T-helper 1 cell treated with Interleukin-12 subunit alpha and Interleukin-12 subunit beta and Interleukin-4 antibody, amounts not matched to agents 30 ng/mL and 1 ng/mL, for 36 hours (primary cell): ENCODE measurements at regions not wholly inside any gene's neighbourhood (a gene's known extent, or its start where the extent isn't known, plus 50 kb on each side); places are given as distances from the start of the nearest gene placed in this dataset.
"Not testable (repeated sequence)": the region's sequence is repeated elsewhere in the genome, so short reads cannot be mapped to it uniquely, and the experiment has no call there.

Experiments
- intact Hi-C: fragments of 100-400 bp; cut with micrococcal nuclease; formaldehyde crosslinking; loops from one replicate; pipeline ENCODE4 v1.15.1; 2024

DNA sequence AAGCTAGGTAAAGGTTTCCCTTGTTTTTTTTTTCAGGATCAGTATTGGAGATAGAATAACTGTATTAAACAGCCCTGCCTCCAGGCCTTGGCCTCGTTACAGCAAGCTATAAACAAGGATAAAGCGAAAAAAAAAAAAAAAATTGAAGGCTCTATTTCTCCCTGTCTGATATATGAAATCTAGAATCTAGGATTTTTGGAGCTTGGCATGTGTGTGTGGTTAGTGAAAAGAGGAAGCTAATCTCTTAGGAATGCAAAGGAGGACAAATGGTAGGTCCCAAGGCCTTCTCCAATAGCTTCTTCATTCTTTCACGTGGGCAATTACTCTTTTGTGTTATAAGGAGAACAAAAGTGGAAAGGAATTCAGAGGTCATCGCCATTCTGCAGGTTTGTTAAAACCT lies 470.3 kb downstream of the TMEM114 start:
- intact Hi-C loops = no loop called here

- intact Hi-C loops = no loop called here
These were observed 474.5 kb downstream of the TMEM114 start for GRCh38 chr16:8115814-8116213.

- intact Hi-C loops = not testable (repeated sequence)
These were observed 475.4 kb downstream of the TMEM114 start for GRCh38 chr16:8114941-8115340.

DNA sequence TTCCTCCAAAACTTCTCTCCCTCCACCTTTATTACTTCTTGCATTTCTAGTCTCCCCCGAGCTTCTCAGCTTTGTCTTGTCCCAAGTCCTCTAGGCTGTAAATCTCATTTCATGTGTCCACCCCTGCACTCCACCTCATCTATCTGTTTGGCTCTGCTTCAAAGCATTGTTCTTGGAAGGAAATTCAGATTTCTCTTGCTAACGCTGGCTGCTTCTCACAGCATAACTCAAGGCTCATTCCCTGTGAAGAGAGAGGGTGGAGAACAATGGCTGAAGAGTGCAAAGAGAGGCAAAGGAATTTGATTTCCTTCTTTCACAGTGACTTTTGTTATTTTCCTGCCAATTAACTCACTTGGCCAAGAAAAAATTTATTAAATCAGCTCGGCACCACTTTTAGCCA lies 476.5 kb downstream of the TMEM114 start:
- intact Hi-C loops = no loop called here

GRCh38 chr16:8110572-8111514 lies 479.5 kb downstream of the TMEM114 start:
- intact Hi-C loops = no loop called here

DNA sequence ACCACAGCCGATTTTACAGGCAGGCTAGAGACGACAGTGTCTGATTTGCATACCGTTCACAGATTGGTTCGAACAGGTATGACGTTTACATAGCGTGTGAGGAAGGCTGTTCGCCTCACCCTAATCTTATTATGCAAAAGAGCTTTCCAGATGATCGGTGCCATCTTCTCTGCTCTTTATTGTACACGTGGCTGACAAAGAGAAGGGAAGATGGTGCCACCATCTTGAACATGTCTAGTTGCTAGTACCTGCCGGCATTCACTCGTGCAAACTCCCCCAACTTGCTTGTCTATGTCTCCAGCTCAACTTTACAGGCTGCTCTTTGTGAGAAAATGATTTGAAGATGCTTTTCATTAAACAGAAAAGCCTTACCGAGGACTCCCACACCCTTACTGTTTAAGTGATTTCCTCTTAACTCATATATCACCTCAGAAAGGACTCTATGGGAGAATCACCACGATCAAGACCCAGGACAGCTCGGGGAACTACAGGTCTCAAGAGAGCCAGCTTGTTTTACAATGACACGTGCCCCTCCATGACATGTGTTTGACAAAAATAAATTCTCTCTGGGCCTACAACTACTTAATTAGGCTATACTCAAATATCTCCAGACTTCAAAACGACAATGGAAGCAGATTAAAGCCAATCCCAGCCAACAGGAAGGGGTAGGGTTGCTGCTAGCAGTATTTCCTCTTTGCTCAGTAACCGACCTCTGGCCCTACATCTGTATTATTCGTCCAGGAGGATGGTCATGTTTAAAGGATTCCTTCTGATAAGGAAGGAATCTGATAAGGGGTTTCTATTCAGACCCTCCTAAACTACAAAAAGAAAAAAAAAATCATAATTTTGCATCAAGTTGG lies 480.6 kb downstream of the TMEM114 start:
- intact Hi-C loops = no loop called here

GRCh38 chr16:8108991-8109509 lies 481.3 kb downstream of the TMEM114 start:
- intact Hi-C loops = no loop called here

DNA sequence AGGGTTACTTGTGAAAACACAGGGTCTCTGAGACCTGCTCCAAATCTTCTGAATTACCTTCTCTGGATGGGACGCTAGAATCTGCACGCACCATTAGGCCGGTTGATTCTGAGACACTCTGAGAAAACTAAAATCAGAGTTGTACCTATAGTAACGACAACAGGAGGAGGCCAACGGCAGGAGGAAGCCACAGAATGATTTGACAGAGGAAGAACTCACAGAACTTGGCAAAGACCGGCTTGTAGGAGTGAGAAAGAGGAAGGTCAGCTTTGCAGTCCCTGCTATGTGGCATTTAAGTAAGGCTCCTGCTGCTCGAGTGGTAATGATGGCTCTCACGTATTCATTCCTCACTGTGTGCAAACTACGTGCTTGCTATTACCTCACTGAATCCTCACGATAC lies 483.0 kb downstream of the TMEM114 start:
- intact Hi-C loops = no loop called here

- intact Hi-C loops = no loop called here
These were observed 486.5 kb downstream of the TMEM114 start for GRCh38 chr16:8103649-8104289.

DNA sequence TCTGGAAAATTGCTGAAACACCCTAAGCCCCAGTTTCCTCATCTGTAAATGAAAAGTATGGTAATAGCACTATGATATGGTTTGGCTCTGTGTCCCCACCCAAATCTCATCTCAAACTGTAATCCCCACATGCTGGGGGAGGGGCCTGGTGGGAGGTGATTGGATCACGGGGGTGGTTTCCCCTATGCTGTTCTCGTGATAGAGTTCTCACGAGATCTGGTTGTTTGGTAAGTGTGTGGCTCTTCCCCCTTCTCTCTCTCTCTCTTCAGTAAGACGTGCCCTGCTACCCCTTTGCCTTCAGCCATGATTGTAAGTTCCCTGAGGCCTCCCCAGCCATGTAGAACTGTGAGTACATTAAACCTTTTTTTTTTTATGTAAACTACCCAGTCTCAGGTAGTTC lies 490.7 kb downstream of the TMEM114 start:
- intact Hi-C loops = loop anchor here (5.0 kb wide), 1 partner anchor 1783 kb away; no protein-coding TSS in a partner anchor

- intact Hi-C loops = loop anchor here (5.0 kb wide), 1 partner anchor 1783 kb away; no protein-coding TSS in a partner anchor
These were observed 491.3 kb downstream of the TMEM114 start for GRCh38 chr16:8098947-8099512.

- intact Hi-C loops = loop anchor here (5.0 kb wide), 1 partner anchor 1786 kb away; no protein-coding TSS in a partner anchor
These were observed 494.1 kb downstream of the TMEM114 start for GRCh38 chr16:8096211-8096610.

GRCh38 chr16:8094696-8095095 lies 495.6 kb downstream of the TMEM114 start:
- intact Hi-C loops = loop anchor here (5.0 kb wide), 1 partner anchor 1788 kb away; no protein-coding TSS in a partner anchor

DNA sequence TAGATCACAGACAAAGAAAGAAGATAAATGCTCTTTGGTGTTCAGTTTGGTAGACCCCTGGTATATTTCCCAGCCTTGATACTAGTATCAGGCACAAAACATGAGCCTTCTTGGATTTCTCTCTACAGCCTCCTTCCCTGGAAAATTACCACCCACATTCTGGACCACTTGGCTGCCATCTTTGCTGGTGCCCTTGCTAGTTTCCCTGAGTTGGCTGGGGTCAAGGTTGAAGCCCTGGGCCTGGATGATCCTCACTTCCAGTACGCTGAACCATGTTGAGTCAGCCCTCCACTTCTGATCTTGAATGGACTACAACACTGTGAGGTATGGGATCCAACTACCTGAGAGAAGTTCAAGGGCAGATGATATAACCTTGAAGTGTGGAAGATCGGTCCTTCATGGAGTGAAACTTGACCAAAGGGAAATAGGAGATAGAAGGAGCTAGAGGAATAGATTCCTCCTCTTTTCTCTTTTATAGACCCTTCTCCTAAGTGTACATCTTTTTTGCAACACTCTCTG lies 501.4 kb downstream of the TMEM114 start:
- intact Hi-C loops = no loop called here

DNA sequence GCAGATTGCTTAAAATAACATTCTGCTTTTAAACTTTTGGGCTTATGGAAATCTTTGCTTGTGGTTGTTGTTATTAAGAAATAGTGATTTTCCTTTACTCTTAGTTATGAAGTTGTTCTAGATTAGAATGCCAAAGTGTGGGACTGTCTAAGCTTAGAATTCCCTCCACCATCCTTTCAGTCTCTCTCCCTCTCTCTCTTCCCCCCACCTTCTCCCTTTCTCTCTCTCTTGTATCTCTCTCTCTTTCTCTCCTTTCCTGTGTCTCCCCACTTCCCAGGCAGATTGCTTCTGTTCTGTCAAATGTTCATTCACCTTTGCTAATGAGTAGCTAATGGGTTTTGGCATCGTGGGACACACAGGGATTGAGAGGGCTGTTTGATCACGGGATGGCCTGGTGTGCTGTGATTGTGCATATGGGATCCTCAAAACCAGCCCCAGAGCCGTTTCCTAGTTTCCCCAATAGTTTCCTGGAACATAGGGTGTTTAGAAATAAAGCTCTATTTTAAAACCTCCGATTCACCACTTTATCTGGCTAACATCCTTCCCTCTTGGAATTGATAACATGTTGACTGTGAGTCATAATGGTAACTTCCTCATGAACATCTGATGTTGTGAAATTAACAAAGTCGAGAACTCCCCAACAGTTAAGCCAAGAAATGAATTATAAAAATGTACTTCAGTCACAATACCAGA lies 502.6 kb downstream of the TMEM114 start:
- intact Hi-C loops = no loop called here

DNA sequence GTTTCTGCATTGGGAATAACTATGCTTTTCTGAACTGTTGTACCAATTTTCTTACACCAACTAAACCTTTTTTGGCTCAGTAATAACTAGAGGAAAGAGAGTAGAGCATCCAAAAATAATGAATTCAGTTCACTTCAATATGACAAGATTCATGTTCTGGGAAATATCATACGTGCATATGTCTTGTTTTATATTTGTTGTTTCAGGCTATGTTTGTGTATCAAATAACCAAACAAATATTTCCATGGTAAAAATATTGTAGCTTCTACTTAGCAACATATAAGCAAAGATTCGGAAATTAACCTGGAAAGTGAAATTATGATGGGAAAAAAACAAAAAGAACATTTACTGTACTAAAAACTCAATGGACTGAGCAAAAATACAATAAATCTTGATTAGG lies 503.2 kb downstream of the TMEM114 start:
- intact Hi-C loops = no loop called here

DNA sequence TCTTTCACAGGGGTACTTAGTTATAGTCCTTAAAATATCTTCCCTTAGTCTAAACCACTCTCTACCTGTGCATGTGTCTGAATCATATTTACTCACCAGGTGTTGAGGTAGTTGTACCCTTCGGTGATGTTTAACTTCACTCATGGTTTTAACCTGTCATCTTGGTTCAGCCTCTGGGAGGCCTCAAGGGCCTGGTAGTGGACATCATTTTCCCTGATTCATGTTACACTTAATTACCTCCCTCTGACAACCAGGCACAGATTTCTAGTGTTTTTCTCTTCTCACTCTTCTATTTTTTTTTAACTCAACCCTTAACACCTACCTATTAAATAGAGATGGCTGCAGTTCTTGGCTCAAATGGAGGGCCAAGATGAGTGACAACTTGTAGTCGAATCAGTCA lies 505.4 kb downstream of the TMEM114 start:
- intact Hi-C loops = no loop called here

DNA sequence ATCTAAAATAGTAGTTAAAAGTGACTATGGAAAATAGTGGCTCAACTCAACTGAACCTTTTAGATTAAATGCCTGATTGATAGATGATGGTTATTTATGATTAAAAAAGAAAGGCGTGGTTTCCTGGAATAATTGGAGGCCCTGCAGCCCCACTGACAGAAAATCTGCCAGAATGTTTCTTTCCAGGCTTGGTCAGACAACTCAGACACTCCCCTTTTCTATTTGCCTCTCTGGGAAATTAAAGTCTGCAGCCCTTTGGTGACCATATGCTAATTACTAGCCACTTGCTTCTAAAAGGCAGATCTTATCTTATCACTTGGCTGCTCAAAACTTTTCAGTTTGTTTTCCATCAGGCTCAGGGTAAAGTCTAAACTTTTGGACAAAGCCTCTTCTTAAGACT lies 506.0 kb downstream of the TMEM114 start:
- intact Hi-C loops = no loop called here

DNA sequence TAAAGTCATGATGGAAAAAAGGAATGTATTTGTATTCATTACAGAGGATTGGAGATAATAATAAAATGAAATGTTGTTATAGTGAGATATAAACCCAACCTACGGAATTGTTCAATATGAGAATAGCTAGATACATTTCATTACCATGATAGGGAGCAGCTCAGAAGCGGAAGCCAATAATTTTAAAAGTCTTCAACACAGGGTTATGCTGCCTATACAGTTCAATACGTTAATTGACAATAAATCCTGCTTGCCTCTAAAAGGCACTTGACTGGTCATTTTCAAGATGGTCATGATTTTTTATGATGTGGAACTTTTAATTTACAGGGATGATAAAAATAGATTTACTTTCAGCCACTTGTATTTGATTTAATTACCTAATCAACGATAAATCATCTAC lies 506.8 kb downstream of the TMEM114 start:
- intact Hi-C loops = no loop called here

DNA sequence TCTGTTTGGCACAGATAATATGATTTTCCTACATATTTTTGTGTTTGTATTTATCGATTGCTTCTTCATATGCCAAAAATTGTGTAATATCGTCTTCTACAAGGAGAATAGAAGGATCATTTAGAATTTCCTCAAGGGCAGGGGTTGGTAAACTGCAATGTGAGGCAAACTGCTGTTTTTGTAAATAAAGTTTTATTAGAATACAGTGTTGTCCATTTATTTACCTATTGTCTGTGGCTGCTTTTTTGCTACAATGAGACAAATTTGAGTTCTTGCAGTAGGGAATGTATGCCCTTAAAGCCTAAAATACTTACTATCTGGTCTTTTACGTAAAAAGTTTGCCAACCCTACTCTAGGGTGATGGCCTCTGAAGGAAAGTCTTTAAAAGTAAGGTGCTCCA lies 509.5 kb downstream of the TMEM114 start:
- intact Hi-C loops = no loop called here
